HG02610 (cell line): ENCODE measurements at regions not wholly inside any gene's neighbourhood (a gene's known extent, or its start where the extent isn't known, plus 50 kb on each side); places are given as distances from the start of the nearest gene placed in this dataset.
"Not testable (repeated sequence)": the region's sequence is repeated elsewhere in the genome, so short reads cannot be mapped to it uniquely, and the experiment has no call there.

ENCODE experiments used
- ATAC-seq: cut with Tn5 transposase; IDR thresholded peaks from one replicate; pipeline ENCODE4 v1.9.1; 2021; ENCODE audit warnings: mild to moderate bottlenecking, moderate library complexity; ENCODE audit not compliant: unreplicated experiment

GRCh38 chr7:76926416-76926815, 105.7 kb downstream of the SPDYE17 start:
- not testable (repeated sequence) for ATAC-seq

- ATAC-seq: not testable (repeated sequence)
Measured at GRCh38 chr7:76924756-76925155, 107.4 kb downstream of the SPDYE17 start.

- not testable (repeated sequence) for ATAC-seq
Measured at GRCh38 chr7:76918619-76919018, 113.5 kb downstream of the SPDYE17 start.

GRCh38 chr7:76914361-76914760, 117.8 kb downstream of the SPDYE17 start:
- ATAC-seq: not testable (repeated sequence)

GRCh38 chr7:76912011-76912814, 119.9 kb downstream of the SPDYE17 start:
- not testable (repeated sequence) for ATAC-seq

GRCh38 chr7:76904688-76905087, 127.5 kb downstream of the SPDYE17 start:
- ATAC-seq: not testable (repeated sequence)

GRCh38 chr7:76901944-76902710, 130.0 kb downstream of the SPDYE17 start:
- ATAC-seq: not testable (repeated sequence)

GRCh38 chr7:76898807-76899206, 133.4 kb downstream of the SPDYE17 start:
- ATAC-seq: not testable (repeated sequence)

- not testable (repeated sequence) for ATAC-seq
Measured at GRCh38 chr7:76897007-76897406, 135.2 kb downstream of the SPDYE17 start.

- not testable (repeated sequence) for ATAC-seq
Measured at GRCh38 chr7:76895696-76896095, 136.5 kb downstream of the SPDYE17 start.

GRCh38 chr7:76891771-76892170, 140.4 kb downstream of the SPDYE17 start:
- not testable (repeated sequence) for ATAC-seq

GRCh38 chr7:76879733-76880288, 152.3 kb downstream of the SPDYE17 start:
- not testable (repeated sequence) for ATAC-seq

GRCh38 chr7:76875760-76876159, 156.4 kb downstream of the SPDYE17 start:
- ATAC-seq: not testable (repeated sequence)

- not testable (repeated sequence) for ATAC-seq
Measured at GRCh38 chr7:76870504-76870808, 161.7 kb downstream of the SPDYE17 start.

- ATAC-seq: not testable (repeated sequence)
Measured at GRCh38 chr7:76867364-76867889, 164.7 kb downstream of the SPDYE17 start.

GRCh38 chr7:76863150-76863773, 168.9 kb downstream of the SPDYE17 start:
- ATAC-seq: peak; percentile 44

GRCh38 chr7:76862241-76862640, 169.9 kb downstream of the SPDYE17 start:
- ATAC-seq: not testable (repeated sequence)

GRCh38 chr7:76859933-76860332, 172.2 kb downstream of the SPDYE17 start:
- ATAC-seq: not testable (repeated sequence)

GRCh38 chr7:76854631-76855030, 177.5 kb downstream of the SPDYE17 start:
- not testable (repeated sequence) for ATAC-seq

GRCh38 chr7:76852787-76853584, 179.2 kb downstream of the SPDYE17 start:
- not testable (repeated sequence) for ATAC-seq
